H9 (cell line): ENCODE measurements at regions not wholly inside any gene's neighbourhood (a gene's known extent, or its start where the extent isn't known, plus 50 kb on each side); places are given as distances from the start of the nearest gene placed in this dataset.
"Not testable (repeated sequence)": the region's sequence is repeated elsewhere in the genome, so short reads cannot be mapped to it uniquely, and the experiment has no call there.

Experiments
- DNase-seq: peaks from one replicate; pipeline ENCODE4 v3.0.0-alpha.2; 2017
- H2AFZ ChIP-seq: one replicate; pipeline ENCODE4 v1.6.1; 2013; ENCODE audit warnings: mild to moderate bottlenecking, low read length, control low read depth, moderate library complexity
- H2AK5ac ChIP-seq: 2 replicates; pipeline ENCODE4 v1.6.1; 2013; ENCODE audit warnings: low read length, control low read depth, mixed read lengths; ENCODE audit not compliant: insufficient read length
- H2BK120ac ChIP-seq: one replicate; pipeline ENCODE4 v1.6.1; 2013; ENCODE audit warnings: low read depth, mild to moderate bottlenecking, low read length, control low read depth, inconsistent platforms; ENCODE audit not compliant: poor library complexity, severe bottlenecking
- H2BK12ac ChIP-seq: 2 replicates; pipeline ENCODE4 v1.6.1; 2013; ENCODE audit warnings: low read length, control low read depth, mixed read lengths, low read depth; ENCODE audit not compliant: insufficient read length
- H2BK15ac ChIP-seq: 2 replicates; pipeline ENCODE4 v1.6.1; 2013; ENCODE audit warnings: low read depth, low read length, control low read depth
- H2BK20ac ChIP-seq: one replicate; pipeline ENCODE4 v1.6.1; 2013; ENCODE audit warnings: low read depth, mild to moderate bottlenecking, low read length, control low read depth, inconsistent platforms; ENCODE audit not compliant: poor library complexity, severe bottlenecking
- H2BK5ac ChIP-seq: 2 replicates; pipeline ENCODE4 v1.6.1; 2013; ENCODE audit warnings: low read length, control low read depth, mixed read lengths; ENCODE audit not compliant: insufficient read length
- H3K14ac ChIP-seq: 2 replicates; pipeline ENCODE4 v1.6.1; 2013; ENCODE audit warnings: low read length, control low read depth; ENCODE audit not compliant: insufficient read depth
- H3K18ac ChIP-seq: 2 replicates; pipeline ENCODE4 v1.6.1; 2013; ENCODE audit warnings: low read depth, mild to moderate bottlenecking, mixed read lengths, low read length, control low read depth; ENCODE audit not compliant: insufficient read length
- H3K23ac ChIP-seq: 2 replicates; pipeline ENCODE4 v1.6.1; 2013; ENCODE audit warnings: low read length, control low read depth, mixed read lengths, low read depth; ENCODE audit not compliant: insufficient read length
- H3K23me2 ChIP-seq: 2 replicates; pipeline ENCODE4 v1.6.1; 2013; ENCODE audit warnings: low read depth, mild to moderate bottlenecking, mixed read lengths, low read length, control low read depth; ENCODE audit not compliant: insufficient read length, poor library complexity, severe bottlenecking
- H3K27ac ChIP-seq: 2 replicates; pipeline ENCODE4 v1.5.1; 2013; ENCODE audit warnings: low read length, control low read depth, mixed read lengths, low read depth; ENCODE audit not compliant: insufficient read length
- H3K27me3 ChIP-seq: 2 replicates; pipeline ENCODE4 v1.6.1; 2013; ENCODE audit warnings: low read length, control low read depth, inconsistent platforms; ENCODE audit not compliant: insufficient read depth
- H3K4ac ChIP-seq: 2 replicates; pipeline ENCODE4 v1.6.1; 2013; ENCODE audit warnings: low read depth, mild to moderate bottlenecking, control low read depth, inconsistent platforms, low read length, moderate library complexity
- H3K4me1 ChIP-seq: 2 replicates; pipeline ENCODE4 v1.6.1; 2013; ENCODE audit warnings: low read length, control low read depth, inconsistent platforms; ENCODE audit not compliant: insufficient read depth
- H3K4me2 ChIP-seq: 2 replicates; pipeline ENCODE4 v1.6.1; 2013; ENCODE audit warnings: low read length, control low read depth, mixed read lengths; ENCODE audit not compliant: insufficient read length, insufficient read depth
- H3K56ac ChIP-seq: 2 replicates; pipeline ENCODE4 v1.6.1; 2013; ENCODE audit warnings: low read depth, mild to moderate bottlenecking, mixed read lengths, low read length, control low read depth; ENCODE audit not compliant: insufficient read length
- H3K79me1 ChIP-seq: 2 replicates; pipeline ENCODE4 v1.6.1; 2013; ENCODE audit warnings: low read depth, mild to moderate bottlenecking, moderate library complexity, low read length, control low read depth, inconsistent platforms; ENCODE audit not compliant: insufficient read depth, poor library complexity, severe bottlenecking
- H3K79me2 ChIP-seq: 2 replicates; pipeline ENCODE4 v1.6.1; 2013; ENCODE audit warnings: low read length, control low read depth, inconsistent platforms; ENCODE audit not compliant: insufficient read depth
- H3K9ac ChIP-seq: 2 replicates; pipeline ENCODE4 v1.6.1; 2013; ENCODE audit warnings: low read length, control low read depth, mixed read lengths; ENCODE audit not compliant: insufficient read length; ENCODE audit errors: extremely low read depth
- H3K9me3 ChIP-seq: one replicate; pipeline ENCODE4 v1.6.1; 2013; ENCODE audit warnings: low read depth, low read length, inconsistent platforms; ENCODE audit not compliant: control insufficient read depth
- H3T11ph ChIP-seq: one replicate; pipeline ENCODE4 v1.6.1; 2013; ENCODE audit warnings: mild to moderate bottlenecking, low read length, control low read depth, inconsistent platforms
- H4K20me1 ChIP-seq: one replicate; pipeline ENCODE4 v1.6.1; 2013; ENCODE audit not compliant: control insufficient read depth, insufficient read length, insufficient read depth
- H4K5ac ChIP-seq: 2 replicates; pipeline ENCODE4 v1.6.1; 2013; ENCODE audit warnings: low read depth, mild to moderate bottlenecking, mixed read lengths, low read length, control low read depth; ENCODE audit not compliant: insufficient read length
- H4K8ac ChIP-seq: replicated peaks from 2 replicates; pipeline ENCODE4 v1.6.1; 2013; ENCODE audit warnings: low read length, control low read depth, mixed read lengths, low read depth; ENCODE audit not compliant: insufficient read length
- H4K91ac ChIP-seq: 2 replicates; pipeline ENCODE4 v1.6.1; 2013; ENCODE audit warnings: low read depth, mild to moderate bottlenecking, moderate library complexity, mixed read lengths, low read length, control low read depth; ENCODE audit not compliant: insufficient read length
- H3K27ac Mint-ChIP-seq, 3 experiments: 2 replicates in 2 of 3; 3 replicates in 1 of 3; pipeline ENCODE4 v1.8.0; 2020 to 2021; ENCODE audit warnings: mixed read lengths in 3 of 3, mild to moderate bottlenecking in 1 of 3, moderate library complexity in 1 of 3
- H3K27me3 Mint-ChIP-seq: 2 replicates; pipeline ENCODE4 v1.8.0; 2021; ENCODE audit warnings: low read depth, mild to moderate bottlenecking, moderate library complexity, mixed read lengths
- H3K36me3 Mint-ChIP-seq, 3 experiments: 2 replicates in 2 of 3; 3 replicates in 1 of 3; pipeline ENCODE4 v1.8.0; 2020 to 2021; ENCODE audit warnings: low read depth in 3 of 3, mixed read lengths in 3 of 3; ENCODE audit not compliant: insufficient read depth in 1 of 3
- H3K4me1 Mint-ChIP-seq, 2 experiments: 2 replicates each; pipeline ENCODE4 v1.8.0; 2020; ENCODE audit warnings: mixed read lengths in 2 of 2
- H3K4me3 Mint-ChIP-seq, 2 experiments: 2 replicates in 1 of 2; 3 replicates in 1 of 2; pipeline ENCODE4 v1.8.0; 2020 to 2021; ENCODE audit warnings: mild to moderate bottlenecking in 2 of 2, mixed read lengths in 2 of 2, moderate library complexity in 1 of 2
- H3K9me3 Mint-ChIP-seq, 2 experiments: 2 replicates in 1 of 2; 3 replicates in 1 of 2; pipeline ENCODE4 v1.8.0; 2020; ENCODE audit warnings: mild to moderate bottlenecking in 2 of 2, mixed read lengths in 2 of 2, moderate library complexity in 1 of 2
- WGBS: extraction: QIAGEN DNeasy Blood & Tissue Kit; methylation state at CpG from one replicate; pipeline ENCODE4 v1.1.7; 2013; ENCODE audit warnings: missing lambda C conversion rate, low lambda C conversion rate, mixed read lengths; ENCODE audit not compliant: insufficient read length; ENCODE audit errors: extremely low coverage; 5-methylcytosine and 5-hydroxymethylcytosine counted together
- TF ChIP-seq, protein P1 (sequence below): fragments of 200-600 bp; sonication (generic); conservative IDR thresholded peaks from 3 replicates; pipeline ENCODE4 v1.8.0; 2021; ENCODE audit warnings: antibody characterized with exemption, mild to moderate bottlenecking

DNA sequence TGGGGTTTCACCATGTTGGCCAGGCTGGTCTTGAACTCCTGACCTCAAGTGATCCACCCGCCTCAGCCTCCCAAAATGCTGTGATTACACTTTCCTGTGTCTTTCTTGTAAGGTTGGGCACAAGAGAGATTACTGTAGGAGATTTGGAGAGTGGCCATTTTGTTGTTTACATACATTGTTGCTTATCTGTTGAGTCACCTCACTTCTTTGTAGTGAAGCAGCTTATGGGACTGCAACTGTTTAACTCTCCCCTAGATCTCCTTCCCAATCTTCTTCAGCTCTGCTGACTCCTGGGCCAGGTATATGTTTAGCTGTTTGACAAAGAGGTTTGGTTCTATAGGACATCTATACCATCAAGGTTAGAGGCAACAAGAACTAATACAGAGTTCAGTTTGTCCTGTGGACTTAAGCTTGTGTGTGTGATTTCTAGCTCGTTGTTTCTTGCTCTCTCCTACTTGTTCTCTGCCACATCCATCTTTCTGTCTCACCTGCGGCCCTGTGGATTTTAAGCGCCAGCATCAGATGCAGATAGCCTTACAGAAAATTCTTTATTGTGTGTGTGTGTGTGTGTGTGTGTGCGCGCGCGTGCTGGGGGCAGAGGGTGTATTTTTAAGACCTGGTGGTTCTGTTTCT, 95.4 kb downstream of the HAUS1 start:
- Histone ChIP-seq H3K4me1 (no peaks in the 10 kb centered on the region), H3K23ac (no peak overlapping the region), H2BK12ac (no peak overlapping the region), H3K4ac (no peak overlapping the region), H2AFZ (no peak overlapping the region), H3K27me3 (no peaks in the 10 kb centered on the region), H3K14ac (no peak overlapping the region), H3K18ac (peak overlapping the region; percentile 31), H3K23me2 (no peaks in the 10 kb centered on the region), H4K8ac (no peak overlapping the region), H2BK20ac (no peak overlapping the region), H3K4me2 (no peak overlapping the region), H2BK120ac (no peak overlapping the region), H4K20me1 (no peaks in the 10 kb centered on the region), H3K9ac (no peak overlapping the region), H3K79me1 (no peaks in the 10 kb centered on the region), H2AK5ac (no peak overlapping the region), H4K91ac (no peak overlapping the region), H2BK15ac (no peak overlapping the region), H3K27ac (no peak overlapping the region), H3T11ph (no peak overlapping the region), H4K5ac (no peak overlapping the region), H3K79me2 (peaks cover 5% of the 10 kb centered on the region; the same call in 1 of the 2 replicates), H3K9me3 (no peaks in the 10 kb centered on the region), H2BK5ac (no peak overlapping the region), H3K56ac (no peak overlapping the region)
- TF ChIP-seq, protein P1, sequence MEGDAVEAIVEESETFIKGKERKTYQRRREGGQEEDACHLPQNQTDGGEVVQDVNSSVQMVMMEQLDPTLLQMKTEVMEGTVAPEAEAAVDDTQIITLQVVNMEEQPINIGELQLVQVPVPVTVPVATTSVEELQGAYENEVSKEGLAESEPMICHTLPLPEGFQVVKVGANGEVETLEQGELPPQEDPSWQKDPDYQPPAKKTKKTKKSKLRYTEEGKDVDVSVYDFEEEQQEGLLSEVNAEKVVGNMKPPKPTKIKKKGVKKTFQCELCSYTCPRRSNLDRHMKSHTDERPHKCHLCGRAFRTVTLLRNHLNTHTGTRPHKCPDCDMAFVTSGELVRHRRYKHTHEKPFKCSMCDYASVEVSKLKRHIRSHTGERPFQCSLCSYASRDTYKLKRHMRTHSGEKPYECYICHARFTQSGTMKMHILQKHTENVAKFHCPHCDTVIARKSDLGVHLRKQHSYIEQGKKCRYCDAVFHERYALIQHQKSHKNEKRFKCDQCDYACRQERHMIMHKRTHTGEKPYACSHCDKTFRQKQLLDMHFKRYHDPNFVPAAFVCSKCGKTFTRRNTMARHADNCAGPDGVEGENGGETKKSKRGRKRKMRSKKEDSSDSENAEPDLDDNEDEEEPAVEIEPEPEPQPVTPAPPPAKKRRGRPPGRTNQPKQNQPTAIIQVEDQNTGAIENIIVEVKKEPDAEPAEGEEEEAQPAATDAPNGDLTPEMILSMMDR = no peak
- Mint-ChIP-seq H3K9me3 (no peaks in the 10 kb centered on the region), H3K27ac (peak overlapping the region in 2 of 3 experiments; percentile 95; a peak in 6 of 7 replicates), H3K27me3 (no peaks in the 10 kb centered on the region), H3K4me1 (peaks cover 12 to 13% of the 10 kb centered on the region in 2 experiments), H3K36me3 (no peaks in the 10 kb centered on the region; a peak in 3 of 7 replicates), H3K4me3 (no peak overlapping the region)
- no CpG with 5 or more reads among the region's 8 CpGs for WGBS
- DNase-seq = no peak

- H3K27ac ChIP-seq, H3K27me3 Mint-ChIP-seq, H3K4ac ChIP-seq, H4K91ac ChIP-seq, H2BK15ac ChIP-seq, H4K20me1 ChIP-seq, H3K36me3 Mint-ChIP-seq, H3K23ac ChIP-seq, H3K9me3 Mint-ChIP-seq, H4K5ac ChIP-seq, H3K27me3 ChIP-seq, H3K4me1 ChIP-seq, H3K4me3 Mint-ChIP-seq, H3K79me2 ChIP-seq, DNase-seq, H2AFZ ChIP-seq, H3K56ac ChIP-seq, H3K4me2 ChIP-seq, H3T11ph ChIP-seq, H2BK120ac ChIP-seq, H3K79me1 ChIP-seq, H3K9ac ChIP-seq, H3K9me3 ChIP-seq, H4K8ac ChIP-seq, H3K18ac ChIP-seq, H2BK20ac ChIP-seq, H3K14ac ChIP-seq, H2BK12ac ChIP-seq, H2BK5ac ChIP-seq, H2AK5ac ChIP-seq, H3K23me2 ChIP-seq: not testable (repeated sequence)
- Mint-ChIP-seq H3K4me1 (peaks cover 12 to 13% of the 10 kb centered on the region in 2 experiments), H3K27ac (peak overlapping the region in 2 of 3 experiments; percentile 95; a peak in 5 of 7 replicates)
- no CpG with 5 or more reads among the region's 11 CpGs for WGBS
These were observed 96.2 kb downstream of the HAUS1 start for GRCh38 chr18:46200178-46201055.
